Testis (tissue), 2 donors: ENCODE measurements at regions not wholly inside any gene's neighbourhood (a gene's known extent, or its start where the extent isn't known, plus 50 kb on each side); places are given as distances from the start of the nearest gene placed in this dataset.

Experiments
- DNase-seq: peaks from one replicate; pipeline ENCODE4 v3.0.0-alpha.2; 2019
- H3K27ac ChIP-seq, 2 donors: fragments of 200-600 bp; sonication (generic); one replicate each; pipeline ENCODE4 v1.5.1; 2019
- H3K27me3 ChIP-seq: fragments of 200-600 bp; sonication (generic); one replicate; pipeline ENCODE4 v1.5.1; 2019
- H3K36me3 ChIP-seq: fragments of 200-600 bp; sonication (generic); one replicate; pipeline ENCODE4 v1.5.1; 2017; ENCODE audit warnings: low read depth; ENCODE audit errors: missing control alignments
- H3K4me1 ChIP-seq: fragments of 200-600 bp; sonication (generic); one replicate; pipeline ENCODE4 v1.5.1; 2019
- H3K4me3 ChIP-seq, 2 donors: fragments of 200-600 bp; sonication (generic); one replicate each; pipeline ENCODE4 v1.5.1; 2017 to 2019
- H3K9me3 ChIP-seq: fragments of 200-600 bp; sonication (generic); one replicate; pipeline ENCODE4 v1.5.1; 2017
- CTCF ChIP-seq, 3 experiments: fragments of 450-650 bp in 2 of 3; fragments of 200-600 bp in 1 of 3; sonication (generic) in 1 of 3; IDR thresholded peaks; one replicate each; pipeline ENCODE4 v1.5.1; 2016 to 2019; ENCODE audit warnings: antibody characterized with exemption in 3 of 3, mild to moderate bottlenecking in 2 of 3, moderate library complexity in 1 of 3
- POLR2A ChIP-seq: fragments of 450-650 bp; IDR thresholded peaks from one replicate; pipeline ENCODE4 v1.6.1; 2017; ENCODE audit warnings: antibody characterized with exemption, mild to moderate bottlenecking, moderate library complexity
- WGBS, 2 donors: methylation state at CpG; one replicate each; pipeline ENCODE4 v1.1.5; 2018; 5-methylcytosine and 5-hydroxymethylcytosine counted together
- intact Hi-C: fragments of 100-400 bp; cut with DNase I; formaldehyde crosslinking; loops from one replicate; pipeline ENCODE4 v1.15.1; 2023; ENCODE audit warnings: low total_unique reads

- Histone ChIP-seq H3K9me3 (no peaks in the 10 kb centered on the region), H3K27me3 (no peaks in the 10 kb centered on the region), H3K27ac (no peak overlapping the region), H3K4me3 (no peak overlapping the region), H3K36me3 (no peaks in the 10 kb centered on the region), H3K4me1 (no peaks in the 10 kb centered on the region)
- DNase-seq: no peak
- TF ChIP-seq CTCF (IDR thresholded peaks at IDR 0.05) (no peak), POLR2A (no peak)
- intact Hi-C loops: no loop called here
- WGBS, 2 donors: 73 to 83% methylated on average over 4 of the region's 4 CpGs
These were observed 211.3 kb upstream of the NSMCE3 start for GRCh38 chr15:29480949-29481348.

GRCh38 chr15:29480278-29480677 is 210.7 kb upstream of the NSMCE3 start:
- Histone ChIP-seq H3K27ac (no peak overlapping the region), H3K27me3 (no peaks in the 10 kb centered on the region), H3K9me3 (no peaks in the 10 kb centered on the region), H3K4me3 (no peak overlapping the region), H3K4me1 (no peaks in the 10 kb centered on the region), H3K36me3 (no peaks in the 10 kb centered on the region)
- TF ChIP-seq CTCF (IDR thresholded peaks at IDR 0.05) (no peak), POLR2A (no peak)
- no peak for DNase-seq
- intact Hi-C loops: no loop called here
- 82 to 85% methylated on average over 8 of the region's 8 CpGs for WGBS, 2 donors

GRCh38 chr15:29477256-29477655 is 207.6 kb upstream of the NSMCE3 start:
- no peaks in the 10 kb centered on the region for H3K27me3 ChIP-seq
- no peak overlapping the region for H3K27ac ChIP-seq
- DNase-seq: no peak
- H3K4me1 ChIP-seq: no peaks in the 10 kb centered on the region
- intact Hi-C loops: no loop called here
- TF ChIP-seq POLR2A (no peak), CTCF (IDR thresholded peaks at IDR 0.05) (no peak)
- WGBS, 2 donors: 93 to 94% methylated on average over 2 of the region's 2 CpGs
- no peaks in the 10 kb centered on the region for H3K9me3 ChIP-seq
- no peak overlapping the region for H3K4me3 ChIP-seq
- H3K36me3 ChIP-seq: no peaks in the 10 kb centered on the region

- 89% methylated on average over 17 of the region's 17 CpGs for WGBS, 2 donors
- no peaks in the 10 kb centered on the region for H3K9me3 ChIP-seq
- no peaks in the 10 kb centered on the region for H3K36me3 ChIP-seq
- TF ChIP-seq CTCF (IDR thresholded peaks at IDR 0.05): no peak
- TF ChIP-seq POLR2A: no peak
- H3K27me3 ChIP-seq: no peaks in the 10 kb centered on the region
- DNase-seq: no peak
- no peak overlapping the region for H3K27ac ChIP-seq
- no peaks in the 10 kb centered on the region for H3K4me1 ChIP-seq
- intact Hi-C loops: no loop called here
- H3K4me3 ChIP-seq: no peak overlapping the region
These were observed 207.0 kb upstream of the NSMCE3 start for GRCh38 chr15:29476503-29477080.

- no peak for TF ChIP-seq CTCF (IDR thresholded peaks at IDR 0.05)
- no peak for TF ChIP-seq POLR2A
- no peaks in the 10 kb centered on the region for H3K36me3 ChIP-seq
- H3K27ac ChIP-seq: no peak overlapping the region
- H3K27me3 ChIP-seq: no peaks in the 10 kb centered on the region
- H3K4me3 ChIP-seq: no peak overlapping the region
- WGBS, 2 donors: 71 to 90% methylated on average over 7 to 10 of the region's 10 CpGs
- no peak for DNase-seq
- intact Hi-C loops: no loop called here
- no peaks in the 10 kb centered on the region for H3K4me1 ChIP-seq
- H3K9me3 ChIP-seq: no peaks in the 10 kb centered on the region
These were observed 205.5 kb upstream of the NSMCE3 start for GRCh38 chr15:29475096-29475495.
